Smooth muscle cell (in vitro differentiated cells): ENCODE measurements at regions not wholly inside any gene's neighbourhood (a gene's known extent, or its start where the extent isn't known, plus 50 kb on each side); places are given as distances from the start of the nearest gene placed in this dataset.

Experiments used
- DNase-seq: peaks from one replicate; lab custom pipeline; 2025; ENCODE audit not compliant: unreplicated experiment; lab: John Stamatoyannopoulos, UW
- H2AFZ ChIP-seq: fragments of 200-600 bp; sonication (generic); 2 replicates; pipeline ENCODE4 v1.6.0; 2016; ENCODE audit warnings: antibody characterized with exemption, low read depth, mild to moderate bottlenecking
- H3F3A ChIP-seq: fragments of 200-600 bp; sonication (generic); 2 replicates; pipeline ENCODE4 v1.6.0; 2017; ENCODE audit warnings: antibody characterized with exemption, low read depth
- H3K27ac ChIP-seq: fragments of 200-600 bp; sonication (generic); 2 replicates; pipeline ENCODE4 v1.5.1; 2016; ENCODE audit warnings: low read depth, mild to moderate bottlenecking
- H3K27me3 ChIP-seq: fragments of 200-600 bp; sonication (generic); 2 replicates; pipeline ENCODE4 v1.6.1; 2016; ENCODE audit warnings: low read depth, mild to moderate bottlenecking
- H3K36me3 ChIP-seq: fragments of 200-600 bp; sonication (generic); 2 replicates; pipeline ENCODE4 v1.5.1; 2016; ENCODE audit warnings: low read depth
- H3K4me1 ChIP-seq: fragments of 200-600 bp; sonication (generic); 2 replicates; pipeline ENCODE4 v1.5.1; 2016; ENCODE audit warnings: low read depth
- H3K4me2 ChIP-seq: fragments of 200-600 bp; sonication (generic); 2 replicates; pipeline ENCODE4 v1.6.0; 2016; ENCODE audit warnings: mild to moderate bottlenecking
- H3K4me3 ChIP-seq: fragments of 200-600 bp; sonication (generic); 2 replicates; pipeline ENCODE4 v1.5.1; 2016; ENCODE audit warnings: mild to moderate bottlenecking
- H3K79me2 ChIP-seq: fragments of 200-600 bp; sonication (generic); 2 replicates; pipeline ENCODE4 v1.6.0; 2016; ENCODE audit warnings: low read depth, mild to moderate bottlenecking
- H3K9ac ChIP-seq: fragments of 200-600 bp; sonication (generic); 2 replicates; pipeline ENCODE4 v1.6.0; 2016; ENCODE audit warnings: low read depth
- H3K9me3 ChIP-seq: fragments of 200-600 bp; sonication (generic); replicated peaks from 2 replicates; pipeline ENCODE4 v1.5.1; 2016; ENCODE audit warnings: low read depth
- H4K20me1 ChIP-seq: fragments of 200-600 bp; sonication (generic); 2 replicates; pipeline ENCODE4 v1.6.0; 2016; ENCODE audit warnings: low read depth
- WGBS: methylation state at CpG from one replicate; pipeline ENCODE4 v1.1.7; 2016; ENCODE audit warnings: low lambda C conversion rate; 5-methylcytosine and 5-hydroxymethylcytosine counted together
- TF ChIP-seq, protein P1 (sequence below): fragments of 200-600 bp; sonication (generic); IDR thresholded peaks from 2 replicates; pipeline ENCODE4 v1.5.1; 2017; ENCODE audit warnings: borderline replicate concordance, mild to moderate bottlenecking, antibody characterized with exemption; ENCODE audit not compliant: insufficient read depth, poor library complexity, severe bottlenecking

DNA sequence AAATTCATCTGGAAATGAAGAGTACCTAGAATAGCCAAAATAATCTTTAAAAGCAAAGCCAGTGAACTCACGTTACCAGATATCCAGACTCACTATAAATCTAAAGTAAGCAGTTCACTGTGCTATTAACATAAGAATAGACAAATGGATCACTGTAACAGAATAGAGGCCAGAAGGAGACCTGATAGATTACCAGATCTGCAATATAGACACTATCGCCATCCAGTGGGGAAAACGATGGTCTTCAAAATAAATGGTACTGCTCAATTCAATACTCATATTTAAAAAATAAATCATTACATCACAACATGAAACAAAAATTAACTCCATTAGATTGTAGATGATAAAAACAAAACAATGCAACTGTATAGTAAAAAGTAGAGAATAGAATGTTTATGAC lies 158.6 kb upstream of the CDH8 start:
- WGBS: 30% methylated on average over 3 of the region's 3 CpGs
- H3K9ac ChIP-seq: no peak overlapping the region

DNA sequence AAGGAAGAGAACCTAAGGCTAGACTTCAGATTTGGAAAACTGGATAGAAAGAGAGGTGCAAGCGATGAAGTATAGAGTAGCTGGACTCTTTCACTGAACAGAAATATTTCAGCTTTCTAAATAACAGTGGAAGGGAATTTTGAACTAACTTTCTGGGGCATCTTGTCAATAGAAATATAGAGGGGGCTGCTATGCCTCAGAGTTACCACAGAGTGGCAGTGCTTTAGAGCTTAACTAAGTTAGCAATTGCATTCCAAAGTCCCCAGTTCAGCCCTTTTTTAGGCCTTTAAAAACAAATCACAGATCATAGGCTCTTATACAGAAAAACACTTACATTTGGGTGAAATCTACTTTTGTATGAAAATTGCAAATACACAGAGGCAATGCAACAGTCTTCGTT lies 154.2 kb upstream of the CDH8 start:
- Histone ChIP-seq H3K4me2 (no peak overlapping the region), H4K20me1 (no peaks in the 10 kb centered on the region), H3K27ac (no peak overlapping the region), H3K27me3 (no peaks in the 10 kb centered on the region), H3K79me2 (no peaks in the 10 kb centered on the region), H3K9ac (no peak overlapping the region), H3K36me3 (no peaks in the 10 kb centered on the region), H3K4me3 (no peak overlapping the region), H3K4me1 (no peaks in the 10 kb centered on the region), H3F3A (no peaks in the 10 kb centered on the region), H3K9me3 (no peaks in the 10 kb centered on the region), H2AFZ (no peak overlapping the region)
- 13% methylated on average over 2 of the region's 2 CpGs for WGBS
- DNase-seq: no peak
- TF ChIP-seq, protein P1, sequence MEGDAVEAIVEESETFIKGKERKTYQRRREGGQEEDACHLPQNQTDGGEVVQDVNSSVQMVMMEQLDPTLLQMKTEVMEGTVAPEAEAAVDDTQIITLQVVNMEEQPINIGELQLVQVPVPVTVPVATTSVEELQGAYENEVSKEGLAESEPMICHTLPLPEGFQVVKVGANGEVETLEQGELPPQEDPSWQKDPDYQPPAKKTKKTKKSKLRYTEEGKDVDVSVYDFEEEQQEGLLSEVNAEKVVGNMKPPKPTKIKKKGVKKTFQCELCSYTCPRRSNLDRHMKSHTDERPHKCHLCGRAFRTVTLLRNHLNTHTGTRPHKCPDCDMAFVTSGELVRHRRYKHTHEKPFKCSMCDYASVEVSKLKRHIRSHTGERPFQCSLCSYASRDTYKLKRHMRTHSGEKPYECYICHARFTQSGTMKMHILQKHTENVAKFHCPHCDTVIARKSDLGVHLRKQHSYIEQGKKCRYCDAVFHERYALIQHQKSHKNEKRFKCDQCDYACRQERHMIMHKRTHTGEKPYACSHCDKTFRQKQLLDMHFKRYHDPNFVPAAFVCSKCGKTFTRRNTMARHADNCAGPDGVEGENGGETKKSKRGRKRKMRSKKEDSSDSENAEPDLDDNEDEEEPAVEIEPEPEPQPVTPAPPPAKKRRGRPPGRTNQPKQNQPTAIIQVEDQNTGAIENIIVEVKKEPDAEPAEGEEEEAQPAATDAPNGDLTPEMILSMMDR: peak; percentile 76

More for the DNA sequence above, 158.6 kb upstream of the CDH8 start:
- TF ChIP-seq, protein P1: no peak
- H2AFZ ChIP-seq: no peak overlapping the region
- H3K4me1 ChIP-seq: no peaks in the 10 kb centered on the region
- H3K79me2 ChIP-seq: no peaks in the 10 kb centered on the region
- H3K4me2 ChIP-seq: no peak overlapping the region
- no peak overlapping the region for H3K27ac ChIP-seq
- H3K27me3 ChIP-seq: no peaks in the 10 kb centered on the region
- H3K9me3 ChIP-seq: no peaks in the 10 kb centered on the region
- H3F3A ChIP-seq: no peaks in the 10 kb centered on the region
- H3K36me3 ChIP-seq: no peaks in the 10 kb centered on the region
- DNase-seq: no peak
- no peak overlapping the region for H3K4me3 ChIP-seq
- H4K20me1 ChIP-seq: no peaks in the 10 kb centered on the region

DNA sequence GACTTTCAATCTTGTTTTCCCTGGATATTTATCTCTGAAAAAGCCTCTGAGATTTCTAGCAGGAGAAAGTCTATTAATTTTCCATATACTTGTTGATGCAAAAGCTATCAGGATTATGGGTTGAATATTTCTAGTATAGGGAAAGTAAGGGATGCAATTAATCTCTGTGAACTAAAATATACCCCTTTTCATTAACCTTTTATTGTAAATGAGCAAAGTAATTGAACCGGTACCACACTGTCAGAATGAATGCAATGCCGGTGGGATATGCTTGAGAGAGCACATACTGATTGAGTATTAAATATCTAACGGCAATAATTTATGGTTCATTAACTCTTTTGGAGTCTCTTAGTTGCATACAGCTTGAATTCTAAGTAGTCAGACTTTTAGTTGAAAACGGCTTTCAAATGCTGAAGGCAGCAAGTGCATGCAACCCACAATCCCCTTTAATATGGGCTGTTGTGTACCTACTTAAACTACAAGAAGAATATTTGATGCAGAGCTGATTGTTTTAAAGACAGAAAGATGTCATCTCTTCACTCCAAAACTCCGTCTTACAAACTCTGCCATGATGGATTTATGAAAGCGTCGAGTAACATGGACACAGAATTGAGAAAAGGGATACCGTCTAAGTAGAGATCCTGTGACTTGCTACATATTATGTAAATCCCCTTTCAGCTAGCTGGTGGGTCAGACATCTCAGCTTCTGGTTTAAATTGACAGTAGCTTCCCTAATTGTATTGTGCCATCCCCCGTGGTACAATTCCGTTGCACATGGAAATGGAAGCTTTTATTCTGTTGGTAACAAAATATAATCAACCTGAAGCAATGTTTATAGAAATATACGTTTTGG lies 141.3 kb upstream of the CDH8 start:
- Histone ChIP-seq H3F3A (no peaks in the 10 kb centered on the region), H3K9me3 (no peaks in the 10 kb centered on the region)
- DNase-seq: no peak

More for the DNA sequence above, 141.3 kb upstream of the CDH8 start:
- TF ChIP-seq, protein P1: no peak
- no peaks in the 10 kb centered on the region for H3K36me3 ChIP-seq
- no peak overlapping the region for H3K4me3 ChIP-seq
- no peaks in the 10 kb centered on the region for H3K27me3 ChIP-seq
- 84% methylated on average over 11 of the region's 11 CpGs for WGBS
- no peaks in the 10 kb centered on the region for H4K20me1 ChIP-seq
- no peak overlapping the region for H2AFZ ChIP-seq
- no peak overlapping the region for H3K4me2 ChIP-seq
- H3K4me1 ChIP-seq: peaks cover 8% of the 10 kb centered on the region
- no peak overlapping the region for H3K27ac ChIP-seq
- no peaks in the 10 kb centered on the region for H3K79me2 ChIP-seq
- no peak overlapping the region for H3K9ac ChIP-seq
